ENCODE measurements at regions not wholly inside any gene's neighbourhood (a gene's known extent, or its start where the extent isn't known, plus 50 kb on each side); places are given as distances from the start of the nearest gene placed in this dataset.

GRCh38 chrX:39602195-39602594 is 495.6 kb downstream of the BCOR start:
- DNase-seq (ENCODE audit: low read depth) = no peak

GRCh38 chrX:39603230-39603629 is 494.5 kb downstream of the BCOR start:
- DNase-seq (ENCODE audit: low read depth) = no peak

- no peak for DNase-seq (ENCODE audit: low read depth)
Measured at GRCh38 chrX:39605183-39605582, 492.6 kb downstream of the BCOR start.

DNA sequence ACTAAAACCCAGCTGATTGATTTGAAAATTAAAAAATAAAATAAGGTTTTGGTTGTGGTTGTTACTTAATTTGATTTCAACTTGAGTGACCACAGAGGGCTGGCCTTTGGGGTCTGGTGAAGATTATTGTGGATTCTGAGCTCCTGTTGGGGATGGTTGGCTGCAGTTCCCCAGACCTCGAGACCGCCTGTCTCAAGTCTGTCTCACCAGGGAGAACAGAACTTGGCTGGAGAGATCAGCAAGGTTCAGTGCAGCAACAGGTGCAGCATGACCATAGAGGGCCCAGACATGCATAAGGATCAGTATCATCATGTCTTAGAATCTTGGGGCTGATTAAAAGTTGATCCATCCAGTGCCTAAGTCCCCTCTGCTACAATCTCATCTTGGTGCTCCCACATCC is 491.9 kb downstream of the BCOR start:
- no peak for DNase-seq (ENCODE audit: low read depth)

- no peak for DNase-seq (ENCODE audit: low read depth)
Measured at GRCh38 chrX:39609941-39610340, 487.8 kb downstream of the BCOR start.

- no peak for DNase-seq (ENCODE audit: low read depth)
Measured at GRCh38 chrX:39611468-39611867, 486.3 kb downstream of the BCOR start.

DNA sequence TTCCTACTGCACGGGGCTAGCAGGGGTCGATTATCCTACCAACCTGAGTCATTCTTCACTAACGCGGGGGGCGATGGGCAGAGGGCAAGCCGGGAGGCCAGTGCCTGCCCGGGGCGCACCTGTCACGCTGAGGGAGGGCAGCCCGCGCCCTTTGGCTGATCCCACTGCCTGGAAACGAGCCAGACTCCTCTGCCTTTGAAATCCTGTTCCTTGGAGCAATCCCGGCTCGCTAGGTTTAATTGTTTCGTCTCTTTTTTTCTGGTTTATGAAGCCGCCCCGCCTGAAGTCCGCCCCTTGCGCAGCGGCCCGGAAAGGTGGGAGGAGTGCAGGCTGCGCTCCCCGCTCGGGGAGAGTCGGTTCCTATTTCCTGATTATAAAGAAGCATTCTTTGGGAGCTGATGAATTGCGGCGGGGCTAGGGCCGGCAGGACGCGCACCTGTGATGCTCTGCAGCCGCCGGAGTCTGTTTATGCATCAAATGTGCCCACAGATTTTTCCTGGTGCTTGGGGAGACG is 484.2 kb downstream of the BCOR start:
- peak; percentile 0 for DNase-seq (ENCODE audit: low read depth)

- no peak for DNase-seq (ENCODE audit: low read depth)
Measured at GRCh38 chrX:39613997-39614679, 483.6 kb downstream of the BCOR start.

DNA sequence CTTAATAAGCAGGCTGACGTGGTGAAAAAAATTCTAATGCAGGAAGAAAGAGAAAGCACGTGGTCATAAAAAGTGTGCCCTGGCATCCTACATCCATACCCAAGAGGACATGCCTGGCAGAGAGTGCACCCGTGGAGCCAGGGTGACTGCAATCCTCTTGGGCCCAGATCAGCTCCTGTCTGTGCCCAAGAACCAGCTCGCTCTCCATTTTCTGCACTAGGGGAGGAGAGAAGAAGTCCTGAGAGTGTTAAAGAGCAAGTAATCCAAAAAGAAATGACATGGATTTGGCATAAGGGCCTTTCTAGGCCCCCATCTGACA is 483.1 kb downstream of the BCOR start:
- DNase-seq (ENCODE audit: low read depth) = no peak

DNA sequence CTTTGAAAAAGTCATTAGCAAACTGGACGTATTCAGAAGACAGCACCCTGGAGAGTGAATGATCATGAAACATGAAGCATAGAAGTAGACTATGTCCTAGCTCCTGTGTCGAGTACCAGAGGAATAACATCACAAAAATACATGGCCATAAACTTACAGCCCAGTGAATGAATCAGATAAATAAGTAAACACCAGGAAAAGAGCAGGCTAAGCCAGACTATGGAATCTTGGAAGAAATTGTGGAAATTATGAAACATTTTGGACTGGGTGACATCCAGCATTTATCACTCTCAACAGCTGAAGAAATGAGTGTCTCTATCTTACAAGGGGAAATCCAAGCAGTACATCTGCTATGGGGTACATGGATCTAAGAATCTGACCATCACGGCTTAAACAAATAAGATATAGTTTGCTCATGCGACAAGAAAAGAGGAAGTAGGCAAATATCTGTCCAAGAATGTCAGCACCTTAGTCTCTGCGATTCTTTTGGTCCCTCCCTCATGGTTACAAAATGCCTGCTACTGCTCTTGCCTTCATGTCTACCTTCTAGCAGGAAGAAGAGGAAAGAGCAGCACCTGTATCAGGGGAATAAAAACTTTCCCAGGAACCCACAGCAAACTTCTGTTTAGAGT is 481.5 kb downstream of the BCOR start:
- no peak for DNase-seq (ENCODE audit: low read depth)

DNA sequence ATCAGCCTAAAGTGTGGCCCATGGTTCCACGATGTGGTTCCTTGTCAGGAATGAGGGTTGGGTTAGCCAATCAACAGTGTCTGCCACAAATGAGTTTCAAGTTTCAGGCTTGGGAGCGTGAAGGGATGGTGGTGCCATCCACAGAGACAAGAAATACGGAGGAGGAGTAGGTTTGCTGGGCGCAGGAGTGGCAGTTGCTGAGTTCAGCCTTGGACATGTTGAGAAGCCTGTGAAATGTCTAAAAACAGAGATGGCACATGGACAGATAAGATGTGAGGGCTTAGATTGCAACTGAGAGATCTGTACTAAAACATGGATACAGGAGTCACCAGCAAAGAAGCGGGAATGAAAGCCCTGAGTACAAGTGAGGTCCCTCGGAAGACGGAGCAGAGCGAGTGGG is 481.0 kb downstream of the BCOR start:
- DNase-seq (ENCODE audit: low read depth) = no peak

- DNase-seq (ENCODE audit: low read depth) = no peak
Measured at GRCh38 chrX:39618178-39618577, 479.6 kb downstream of the BCOR start.

- DNase-seq (ENCODE audit: low read depth) = no peak
Measured at GRCh38 chrX:39619182-39620009, 478.4 kb downstream of the BCOR start.

DNA sequence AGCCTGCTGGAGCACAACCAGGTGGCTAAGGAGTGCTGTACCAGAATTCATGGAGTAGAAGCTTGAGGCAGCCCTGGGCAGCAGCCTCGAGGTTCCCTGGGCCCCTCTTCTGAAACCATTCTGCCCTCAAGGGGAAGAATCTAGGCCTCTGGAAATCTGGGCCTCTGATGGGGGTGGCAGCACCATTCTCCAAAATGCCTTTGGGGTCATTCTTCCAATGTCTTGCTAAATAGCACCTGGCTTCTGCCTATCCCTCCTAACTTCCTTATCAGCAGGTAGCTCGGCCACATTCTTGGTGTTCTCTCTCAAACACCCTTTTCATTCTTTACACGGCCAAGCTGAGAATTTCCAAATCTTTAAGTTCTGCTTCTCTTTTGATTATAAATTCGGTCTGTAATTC is 473.6 kb downstream of the BCOR start:
- no peak for DNase-seq (ENCODE audit: low read depth)

DNA sequence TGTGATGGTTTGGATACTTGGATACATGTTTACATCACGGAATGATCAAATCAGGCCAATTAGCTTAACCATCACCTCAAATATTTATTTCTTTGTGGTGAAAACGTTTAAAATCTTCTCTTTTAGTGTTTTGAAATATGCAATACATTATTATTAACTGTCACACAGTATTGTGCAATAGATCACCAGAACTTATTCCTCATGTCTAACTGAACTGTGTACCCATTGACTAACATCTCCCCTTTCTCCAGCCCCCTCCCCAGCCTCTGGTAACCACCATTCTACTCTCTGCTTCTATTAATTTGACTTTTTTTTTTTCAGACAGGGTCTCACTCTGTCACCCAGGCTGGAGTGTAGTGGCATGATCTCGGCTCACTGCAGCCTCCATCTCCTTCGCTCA is 471.9 kb downstream of the BCOR start:
- DNase-seq (ENCODE audit: low read depth) = no peak

GRCh38 chrX:39626749-39627148 is 471.0 kb downstream of the BCOR start:
- DNase-seq (ENCODE audit: low read depth) = no peak

DNA sequence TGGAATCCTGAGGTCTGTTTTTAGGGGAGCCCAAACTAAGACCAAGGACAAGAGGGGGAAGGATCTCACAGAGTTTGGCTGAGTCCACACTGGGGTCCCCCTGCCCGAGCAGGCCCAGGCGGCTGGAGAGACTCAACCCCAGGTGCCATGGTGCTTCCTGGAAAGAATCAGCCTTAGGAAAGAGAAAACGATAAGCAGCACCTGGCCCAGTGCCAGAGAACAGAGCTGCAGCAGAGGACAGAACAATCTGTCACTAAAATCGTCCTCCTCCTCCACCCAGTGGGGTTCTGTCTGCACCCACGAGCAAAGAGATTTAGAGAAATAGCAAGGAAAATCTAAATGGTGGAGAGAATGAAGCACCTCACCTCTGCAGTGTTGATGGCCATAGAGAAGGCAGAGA is 470.5 kb downstream of the BCOR start:
- DNase-seq (ENCODE audit: low read depth) = no peak

DNA sequence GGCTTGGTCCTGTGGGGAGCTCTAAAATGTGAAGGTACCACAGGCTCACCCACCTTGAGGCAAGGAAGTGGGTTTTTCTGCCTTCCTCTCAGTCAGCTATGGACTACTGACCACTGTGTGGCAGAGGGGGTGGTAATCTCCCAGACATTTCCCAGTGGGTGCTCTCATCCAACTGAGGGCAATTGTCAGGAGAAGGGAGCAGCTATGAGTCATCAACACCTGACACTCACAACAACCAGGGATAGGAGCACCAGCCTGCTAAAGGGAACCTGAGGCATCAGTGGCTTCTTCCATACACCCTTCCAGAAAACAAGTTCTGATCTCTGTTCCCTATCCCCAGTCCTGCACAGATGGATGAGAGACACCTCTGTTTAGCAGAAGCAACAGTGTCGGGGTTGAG is 468.8 kb downstream of the BCOR start:
- DNase-seq (ENCODE audit: low read depth) = no peak

- DNase-seq (ENCODE audit: low read depth) = no peak
Measured at GRCh38 chrX:39630344-39630743, 467.4 kb downstream of the BCOR start.

DNA sequence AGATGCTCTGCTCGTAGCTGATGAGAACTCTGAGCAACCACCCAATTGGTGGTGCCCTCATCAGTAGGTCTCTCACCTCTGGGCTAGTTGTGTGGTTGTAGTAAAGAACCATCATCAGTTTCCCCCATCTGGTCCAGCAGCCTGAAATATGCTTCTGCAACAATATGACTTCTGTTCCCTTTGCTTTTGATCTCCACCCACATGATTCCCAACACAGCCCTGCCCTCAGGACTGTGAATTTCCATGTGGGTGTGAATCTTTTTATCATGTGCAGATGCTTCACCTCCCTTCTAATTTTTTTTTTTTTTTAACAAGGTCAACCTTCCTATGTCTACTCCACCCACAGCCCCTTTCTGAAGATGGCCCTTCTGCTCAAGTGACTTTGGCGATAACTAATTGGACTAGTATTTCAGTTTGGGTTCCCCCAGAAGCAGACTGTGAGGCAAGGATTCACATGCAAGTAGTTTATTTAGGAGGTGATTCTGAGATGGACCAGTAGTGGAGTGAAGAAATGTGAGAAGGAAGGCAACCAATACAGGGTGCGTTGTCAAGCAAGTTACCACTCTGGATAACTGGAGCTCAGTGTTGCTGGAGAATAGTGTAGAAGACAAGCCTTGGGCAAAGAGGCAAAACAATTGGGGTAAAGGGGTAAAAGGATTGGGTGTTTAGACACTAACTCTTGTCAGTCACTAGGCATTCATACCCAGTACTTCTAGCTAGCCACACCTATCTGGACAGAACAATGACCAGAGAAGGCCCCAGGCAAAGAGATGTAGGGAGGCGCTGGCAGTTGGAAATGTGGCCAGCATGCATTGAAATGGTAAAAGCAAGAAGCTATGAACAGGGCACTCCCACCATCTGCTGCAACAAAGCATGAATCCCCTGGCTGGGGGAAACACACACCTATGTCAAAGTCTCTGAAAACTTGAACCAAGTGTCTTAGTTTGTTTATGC is 466.2 kb downstream of the BCOR start:
- no peak for DNase-seq (ENCODE audit: low read depth)

DNA sequence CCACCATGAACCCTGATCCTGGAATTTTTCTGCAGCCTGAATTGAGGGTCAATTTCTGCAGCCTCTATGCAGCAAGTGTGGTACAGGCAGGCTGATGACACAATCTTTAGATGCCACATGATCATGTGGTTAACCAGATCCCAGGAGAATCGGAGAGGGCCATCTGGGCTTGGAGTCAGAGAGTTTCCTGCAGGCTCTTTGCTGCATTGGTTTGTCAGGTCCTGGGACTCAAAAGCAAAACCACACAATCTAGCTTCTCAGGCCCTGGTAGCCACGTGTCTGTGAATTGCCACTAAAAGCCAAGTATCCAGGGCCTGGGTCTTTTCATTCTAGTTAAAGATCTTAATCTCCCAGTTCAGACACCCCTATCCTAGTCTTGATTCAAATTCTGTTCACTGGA is 464.5 kb downstream of the BCOR start:
- DNase-seq (ENCODE audit: low read depth) = peak; percentile 20

- no peak for DNase-seq (ENCODE audit: low read depth)
Measured at GRCh38 chrX:39636481-39636880, 461.3 kb downstream of the BCOR start.
